ENCODE measurements at regions not wholly inside any gene's neighbourhood (a gene's known extent, or its start where the extent isn't known, plus 50 kb on each side); places are given as distances from the start of the nearest gene placed in this dataset.

GRCh38 chr14:28496364-28496763 lies 270.2 kb upstream of the FOXG1 start:
- Histone ChIP-seq H3K4me3 (no peak overlapping the region), H3K9me3 (no peaks in the 10 kb centered on the region), H3K4me1 (no peaks in the 10 kb centered on the region), H3K27me3 (no peaks in the 10 kb centered on the region), H3K27ac (no peak overlapping the region), H3K36me3 (ENCODE audit: low read depth, missing control alignments) (no peaks in the 10 kb centered on the region)
- no peak for TF ChIP-seq POLR2A (IDR thresholded peaks at IDR 0.05)
- no peak for TF ChIP-seq CTCF (IDR thresholded peaks at IDR 0.05)
- DNase-seq = no peak
- intact Hi-C loops (cut with DNase I; ENCODE audit: low total_unique reads) = no loop called here
- 75 to 77% methylated on average over 2 of the region's 2 CpGs for WGBS, 2 donors

- H3K9me3 ChIP-seq = no peaks in the 10 kb centered on the region
- intact Hi-C loops (cut with DNase I; ENCODE audit: low total_unique reads) = no loop called here
Observed at GRCh38 chr14:28502517-28502916, 264.1 kb upstream of the FOXG1 start.

GRCh38 chr14:28515571-28515970 lies 251.0 kb upstream of the FOXG1 start:
- Histone ChIP-seq H3K27ac (no peak overlapping the region), H3K27me3 (no peaks in the 10 kb centered on the region), H3K9me3 (no peaks in the 10 kb centered on the region), H3K4me1 (no peaks in the 10 kb centered on the region), H3K36me3 (ENCODE audit: low read depth, missing control alignments) (no peaks in the 10 kb centered on the region), H3K4me3 (no peak overlapping the region)
- TF ChIP-seq POLR2A (IDR thresholded peaks at IDR 0.05) (no peak), CTCF (IDR thresholded peaks at IDR 0.05) (no peak)
- no peak for DNase-seq
- intact Hi-C loops (cut with DNase I; ENCODE audit: low total_unique reads) = no loop called here
- WGBS, 2 donors = 74 to 83% methylated on average over 3 of the region's 3 CpGs

More at GRCh38 chr14:28502517-28502916, 264.1 kb upstream of the FOXG1 start:
- Histone ChIP-seq H3K36me3 (ENCODE audit: low read depth, missing control alignments) (no peaks in the 10 kb centered on the region), H3K27ac (no peak overlapping the region), H3K4me1 (no peaks in the 10 kb centered on the region), H3K4me3 (no peak overlapping the region), H3K27me3 (no peaks in the 10 kb centered on the region)
- no peak for DNase-seq
- 55 to 59% methylated on average over 3 of the region's 3 CpGs for WGBS, 2 donors
- no peak for TF ChIP-seq CTCF (IDR thresholded peaks at IDR 0.05)
- TF ChIP-seq POLR2A (IDR thresholded peaks at IDR 0.05) = no peak

- H3K36me3 ChIP-seq (ENCODE audit: low read depth, missing control alignments) = no peaks in the 10 kb centered on the region
- TF ChIP-seq CTCF (IDR thresholded peaks at IDR 0.05) (no peak), POLR2A (IDR thresholded peaks at IDR 0.05) (no peak)
- no peak overlapping the region for H3K4me3 ChIP-seq
- intact Hi-C loops (cut with DNase I; ENCODE audit: low total_unique reads) = no loop called here
- no peak for DNase-seq
- no peaks in the 10 kb centered on the region for H3K4me1 ChIP-seq
- H3K27ac ChIP-seq = no peak overlapping the region
- H3K9me3 ChIP-seq = no peaks in the 10 kb centered on the region
- WGBS, 2 donors = 94 to 98% methylated on average over 5 of the region's 5 CpGs
- no peaks in the 10 kb centered on the region for H3K27me3 ChIP-seq
Observed at GRCh38 chr14:28536889-28537288, 229.7 kb upstream of the FOXG1 start.

- Histone ChIP-seq H3K36me3 (ENCODE audit: low read depth, missing control alignments) (no peaks in the 10 kb centered on the region), H3K27ac (no peak overlapping the region), H3K4me3 (no peak overlapping the region), H3K4me1 (no peaks in the 10 kb centered on the region), H3K9me3 (no peaks in the 10 kb centered on the region), H3K27me3 (no peaks in the 10 kb centered on the region)
- intact Hi-C loops (cut with DNase I; ENCODE audit: low total_unique reads) = no loop called here
- 79 to 83% methylated on average over 2 of the region's 2 CpGs for WGBS, 2 donors
- no peak for TF ChIP-seq POLR2A (IDR thresholded peaks at IDR 0.05)
- TF ChIP-seq CTCF (IDR thresholded peaks at IDR 0.05) = no peak
- no peak for DNase-seq
Observed at GRCh38 chr14:28542040-28542439, 224.5 kb upstream of the FOXG1 start.
